Prostate gland (tissue), 2 donors: ENCODE measurements at regions not wholly inside any gene's neighbourhood (a gene's known extent, or its start where the extent isn't known, plus 50 kb on each side); places are given as distances from the start of the nearest gene placed in this dataset.

ENCODE experiments used
- DNase-seq: peaks from one replicate; pipeline ENCODE4 v3.0.0-alpha.2; 2019; ENCODE audit warnings: low spot score
- H3K27ac ChIP-seq, 2 donors: fragments of 200-600 bp; sonication (generic); 2 replicates each; pipeline ENCODE4 v1.5.1; 2017 to 2019
- H3K27me3 ChIP-seq: fragments of 200-600 bp; sonication (generic); replicated peaks from 2 replicates; pipeline ENCODE4 v1.5.1; 2019; ENCODE audit not compliant: insufficient read depth
- H3K36me3 ChIP-seq, 2 donors: fragments of 200-600 bp; sonication (generic); 1 replicate in 1 of 2; 2 replicates in 1 of 2; pipeline versions ENCODE4 v1.5.1 to v1.8.1; 2017 to 2019
- H3K4me1 ChIP-seq: fragments of 200-600 bp; sonication (generic); replicated peaks from 2 replicates; pipeline ENCODE4 v1.5.1; 2019
- H3K4me3 ChIP-seq, 2 donors: fragments of 200-600 bp; sonication (generic); 2 replicates each; pipeline ENCODE4 v1.5.1; 2017 to 2019
- H3K9me3 ChIP-seq: fragments of 200-600 bp; sonication (generic); 2 replicates; pipeline ENCODE4 v1.5.1; 2017
- CTCF ChIP-seq, 4 experiments: fragments of 200-600 bp in 2 of 4; fragments of 450-650 bp in 2 of 4; sonication (generic) in 2 of 4; IDR thresholded peaks; 1 replicate in 3 of 4; 2 replicates in 1 of 4; pipeline ENCODE4 v1.5.1; 2016 to 2019; ENCODE audit warnings: antibody characterized with exemption in 4 of 4, mild to moderate bottlenecking in 2 of 4, moderate library complexity in 2 of 4
- POLR2A ChIP-seq: fragments of 450-650 bp; IDR thresholded peaks from one replicate; pipeline ENCODE4 v1.6.1; 2016; ENCODE audit warnings: antibody characterized with exemption, mild to moderate bottlenecking
- POLR2AphosphoS5 ChIP-seq: sonication (generic); formaldehyde crosslinking; IDR thresholded peaks from one replicate; pipeline ENCODE4 v1.6.1; 2017; ENCODE audit warnings: antibody characterized with exemption
- WGBS: methylation state at CpG from one replicate; pipeline ENCODE4 v1.1.5; 2018; 5-methylcytosine and 5-hydroxymethylcytosine counted together
- intact Hi-C: fragments of 100-400 bp; cut with DNase I; formaldehyde crosslinking; loops from one replicate; pipeline ENCODE4 v1.14.2; 2022

GRCh38 chr4:184921456-184921855, 95.7 kb upstream of the ACSL1 start:
- Histone ChIP-seq H3K27ac (no peak overlapping the region), H3K27me3 (no peaks in the 10 kb centered on the region), H3K4me1 (no peaks in the 10 kb centered on the region), H3K4me3 (no peak overlapping the region), H3K9me3 (no peaks in the 10 kb centered on the region), H3K36me3 (no peaks in the 10 kb centered on the region)
- 96% methylated on average over 4 of the region's 4 CpGs for WGBS
- DNase-seq, result no peak
- TF ChIP-seq POLR2A (no peak), POLR2AphosphoS5 (no peak), CTCF (IDR thresholded peaks at IDR 0.05) (no peak)
- intact Hi-C loops, result no loop called here

GRCh38 chr4:184922301-184922700, 96.0 kb upstream of the HELT start:
- H3K9me3 ChIP-seq, result no peaks in the 10 kb centered on the region
- H3K4me3 ChIP-seq, result no peak overlapping the region
- intact Hi-C loops, result no loop called here
- no peak overlapping the region for H3K27ac ChIP-seq
- DNase-seq, result no peak
- H3K27me3 ChIP-seq, result no peaks in the 10 kb centered on the region
- TF ChIP-seq POLR2AphosphoS5, result no peak
- no peak for TF ChIP-seq POLR2A
- TF ChIP-seq CTCF (IDR thresholded peaks at IDR 0.05), result no peak
- H3K4me1 ChIP-seq, result no peaks in the 10 kb centered on the region
- WGBS, result 92% methylated on average over 3 of the region's 3 CpGs
- H3K36me3 ChIP-seq, result no peaks in the 10 kb centered on the region

- Histone ChIP-seq H3K4me3 (no peak overlapping the region), H3K4me1 (no peaks in the 10 kb centered on the region), H3K36me3 (no peaks in the 10 kb centered on the region), H3K27me3 (no peaks in the 10 kb centered on the region), H3K27ac (no peak overlapping the region), H3K9me3 (no peaks in the 10 kb centered on the region)
- intact Hi-C loops, result no loop called here
- 81% methylated on average over 2 of the region's 2 CpGs for WGBS
- no peak for TF ChIP-seq CTCF (IDR thresholded peaks at IDR 0.05)
- TF ChIP-seq POLR2AphosphoS5, result no peak
- TF ChIP-seq POLR2A, result no peak
- DNase-seq, result no peak
Observed at GRCh38 chr4:184924516-184924915, 93.8 kb upstream of the HELT start.

- H3K27me3 ChIP-seq, result no peaks in the 10 kb centered on the region
- no peaks in the 10 kb centered on the region for H3K9me3 ChIP-seq
- no peak for TF ChIP-seq CTCF (IDR thresholded peaks at IDR 0.05)
- TF ChIP-seq POLR2AphosphoS5, result no peak
- TF ChIP-seq POLR2A, result no peak
- H3K36me3 ChIP-seq, result no peaks in the 10 kb centered on the region
- intact Hi-C loops, result no loop called here
- 97% methylated on average over 8 of the region's 8 CpGs for WGBS
- no peak overlapping the region for H3K27ac ChIP-seq
- H3K4me3 ChIP-seq, result no peak overlapping the region
- no peaks in the 10 kb centered on the region for H3K4me1 ChIP-seq
- no peak for DNase-seq
Observed at GRCh38 chr4:184929476-184929875, 88.8 kb upstream of the HELT start.

GRCh38 chr4:184930026-184930425, 88.3 kb upstream of the HELT start:
- no peaks in the 10 kb centered on the region for H3K9me3 ChIP-seq
- no peak for TF ChIP-seq POLR2A
- TF ChIP-seq POLR2AphosphoS5, result no peak
- no peak for TF ChIP-seq CTCF (IDR thresholded peaks at IDR 0.05)
- H3K4me3 ChIP-seq, result no peak overlapping the region
- H3K27ac ChIP-seq, result no peak overlapping the region
- intact Hi-C loops, result no loop called here
- no peak for DNase-seq
- H3K36me3 ChIP-seq, result no peaks in the 10 kb centered on the region
- H3K4me1 ChIP-seq, result no peaks in the 10 kb centered on the region
- H3K27me3 ChIP-seq, result no peaks in the 10 kb centered on the region
